Astrocyte of the spinal cord (primary cell): ENCODE measurements at regions not wholly inside any gene's neighbourhood (a gene's known extent, or its start where the extent isn't known, plus 50 kb on each side); places are given as distances from the start of the nearest gene placed in this dataset.

Experiments
- DNase-seq: peaks from one replicate; pipeline ENCODE4 v3.0.0; 2011; ENCODE audit warnings: low read depth, low spot score
- H3K4me3 ChIP-seq: 2 replicates; pipeline ENCODE4 v1.5.1; 2011; ENCODE audit warnings: low read depth, mild to moderate bottlenecking, low read length, moderate library complexity
- CTCF ChIP-seq: IDR thresholded peaks from 2 replicates; pipeline ENCODE4 v1.5.1; 2012; ENCODE audit warnings: low read depth, mild to moderate bottlenecking, low read length, inconsistent platforms
- in situ Hi-C: cut with HindIII; loops from 2 replicates; pipeline ENCODE4 v1.10.0; 2017; ENCODE audit warnings: low sequenced_read_pairs

- TF ChIP-seq CTCF, result no peak
- no peak for DNase-seq
- no peak overlapping the region for H3K4me3 ChIP-seq
- in situ Hi-C loops, result no loop called here
Observed at GRCh38 chr7:19248115-19248514, 102.9 kb upstream of the FERD3L start.

GRCh38 chr7:19247017-19247416, 101.8 kb upstream of the FERD3L start:
- no peak for TF ChIP-seq CTCF
- in situ Hi-C loops, result no loop called here

GRCh38 chr7:19242246-19242645, 97.0 kb upstream of the FERD3L start:
- in situ Hi-C loops, result no loop called here
- DNase-seq, result no peak
- TF ChIP-seq CTCF, result no peak

More at GRCh38 chr7:19247017-19247416, 101.8 kb upstream of the FERD3L start:
- H3K4me3 ChIP-seq, result no peak overlapping the region
- no peak for DNase-seq

GRCh38 chr7:19239951-19240350, 94.7 kb upstream of the FERD3L start:
- in situ Hi-C loops, result no loop called here
- DNase-seq, result no peak
- H3K4me3 ChIP-seq, result no peak overlapping the region
- no peak for TF ChIP-seq CTCF

More at GRCh38 chr7:19242246-19242645, 97.0 kb upstream of the FERD3L start:
- no peak overlapping the region for H3K4me3 ChIP-seq

GRCh38 chr7:19235680-19236079, 90.5 kb upstream of the FERD3L start:
- in situ Hi-C loops, result no loop called here

DNA sequence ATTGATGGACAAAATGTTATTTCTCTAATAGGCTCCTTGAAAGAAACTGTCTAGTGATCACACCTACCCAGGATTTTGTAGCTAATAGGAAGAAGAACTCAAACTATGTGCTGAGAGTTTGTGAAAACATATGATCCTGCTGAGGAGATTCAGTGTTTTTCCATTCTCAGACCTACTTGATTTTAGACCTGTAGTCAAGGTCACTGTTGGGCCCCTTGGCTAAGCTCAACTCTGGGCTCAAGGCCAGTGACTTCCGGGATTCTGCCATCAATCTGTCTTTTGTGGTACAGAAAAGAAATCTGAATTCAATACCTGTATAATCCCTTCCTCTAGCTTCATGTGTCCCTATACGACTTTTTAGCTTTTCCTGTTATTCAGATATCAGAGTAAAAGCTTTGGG, 79.7 kb upstream of the FERD3L start:
- DNase-seq, result no peak
- H3K4me3 ChIP-seq, result no peak overlapping the region
- in situ Hi-C loops, result no loop called here

More at GRCh38 chr7:19235680-19236079, 90.5 kb upstream of the FERD3L start:
- H3K4me3 ChIP-seq, result no peak overlapping the region
- TF ChIP-seq CTCF, result no peak
- no peak for DNase-seq

More for the DNA sequence above, 79.7 kb upstream of the FERD3L start:
- no peak for TF ChIP-seq CTCF
